Activated CD4-positive, CD25-positive, alpha-beta regulatory T cell treated with anti-CD3 and anti-CD28 coated beads, Interleukin-2, amount 50 U/mL, for 16 hours (primary cell): ENCODE measurements at regions not wholly inside any gene's neighbourhood (a gene's known extent, or its start where the extent isn't known, plus 50 kb on each side); places are given as distances from the start of the nearest gene placed in this dataset.
"Not testable (repeated sequence)": the region's sequence is repeated elsewhere in the genome, so short reads cannot be mapped to it uniquely, and the experiment has no call there.

ENCODE experiments used
- DNase-seq: peaks from one replicate; pipeline ENCODE4 v3.0.0-alpha.2; 2020; ENCODE audit warnings: low read depth, low spot score

DNA sequence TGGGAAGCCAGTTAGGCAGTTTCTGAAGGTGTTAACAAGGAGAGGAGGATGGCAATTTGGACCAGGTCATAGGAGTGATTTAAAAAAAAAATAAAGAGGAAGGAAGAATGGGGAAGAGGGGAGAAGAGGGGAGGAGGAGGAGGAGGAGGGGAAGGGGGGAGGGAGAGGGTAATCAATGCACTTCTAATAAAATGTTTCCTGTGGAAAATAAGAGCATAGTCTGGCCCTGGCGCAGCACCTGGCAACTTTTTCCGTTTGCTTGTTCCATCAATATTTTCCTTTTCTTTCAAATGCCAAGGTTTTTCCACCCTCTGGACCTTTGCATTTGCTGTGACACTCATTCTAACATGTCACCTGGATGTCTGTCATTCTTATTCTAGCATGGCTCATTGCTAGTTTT, 308.2 kb downstream of the PPP1R3A start:
- DNase-seq, result no peak

DNA sequence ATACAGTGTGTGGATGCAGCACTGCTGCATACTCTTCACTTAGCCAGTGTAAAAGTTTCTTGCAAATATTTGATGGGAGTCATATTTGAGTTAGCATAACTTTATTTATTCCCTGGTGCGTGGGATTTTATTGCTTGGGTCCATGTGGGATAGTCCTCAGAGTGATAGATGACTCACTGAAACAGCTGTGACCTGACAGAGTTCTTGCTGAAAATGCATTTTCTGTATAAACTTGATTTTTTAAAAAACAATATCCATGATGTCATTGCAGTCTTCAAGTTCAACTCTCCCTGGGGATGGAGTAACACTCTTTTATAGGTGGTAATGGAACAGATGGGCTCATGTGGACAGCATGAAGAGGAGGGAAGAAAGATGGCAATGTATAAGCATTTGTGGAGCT, 310.0 kb downstream of the PPP1R3A start:
- no peak for DNase-seq

DNA sequence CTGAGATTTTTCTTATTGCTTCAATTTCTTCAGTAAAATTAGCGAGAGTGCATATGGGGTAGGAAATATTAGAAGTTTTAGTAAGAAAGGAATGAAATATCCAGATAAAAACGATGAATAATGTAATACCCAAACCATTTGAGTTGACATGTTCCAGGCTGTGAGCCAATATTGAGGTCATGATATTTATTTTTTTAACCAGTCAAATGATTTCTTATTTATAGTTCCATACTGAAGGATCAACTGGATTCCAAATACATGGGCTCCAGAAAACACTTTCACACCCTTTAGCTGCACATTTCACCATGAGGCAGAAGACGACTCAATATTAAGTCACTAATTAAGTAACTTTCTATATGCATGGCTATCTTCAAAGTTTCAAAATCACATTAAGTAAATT, 312.5 kb downstream of the PPP1R3A start:
- no peak for DNase-seq

- not testable (repeated sequence) for DNase-seq
Measured at GRCh38 chr7:113600428-113600827, 318.4 kb downstream of the PPP1R3A start.

- DNase-seq, result not testable (repeated sequence)
Measured at GRCh38 chr7:113593455-113593854, 325.4 kb downstream of the PPP1R3A start.

GRCh38 chr7:113592924-113593323, 325.9 kb downstream of the PPP1R3A start:
- DNase-seq, result not testable (repeated sequence)

GRCh38 chr7:113582471-113582870, 336.3 kb downstream of the PPP1R3A start:
- DNase-seq, result no peak

DNA sequence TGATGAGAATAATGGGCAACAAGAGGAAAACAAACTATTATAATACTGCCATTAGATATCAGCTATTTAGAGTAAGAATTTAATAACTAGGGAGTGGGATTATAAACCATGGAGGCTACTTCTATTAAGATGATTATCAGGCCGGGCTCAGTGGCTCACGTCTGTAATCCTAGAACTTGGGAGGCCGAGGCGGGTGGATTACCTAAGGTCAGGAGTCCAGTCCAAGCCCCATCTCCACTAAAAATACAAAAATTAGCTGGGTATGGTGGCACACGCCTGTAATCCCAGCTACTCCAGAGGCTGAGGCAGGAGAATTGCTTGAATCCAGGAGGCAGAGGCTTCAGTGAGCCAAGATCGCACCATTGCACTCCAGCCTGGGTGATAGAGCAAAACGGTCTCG, 355.6 kb downstream of the PPP1R3A start:
- not testable (repeated sequence) for DNase-seq

- DNase-seq, result no peak
Measured at GRCh38 chr7:113562801-113563200, 356.0 kb downstream of the PPP1R3A start.

DNA sequence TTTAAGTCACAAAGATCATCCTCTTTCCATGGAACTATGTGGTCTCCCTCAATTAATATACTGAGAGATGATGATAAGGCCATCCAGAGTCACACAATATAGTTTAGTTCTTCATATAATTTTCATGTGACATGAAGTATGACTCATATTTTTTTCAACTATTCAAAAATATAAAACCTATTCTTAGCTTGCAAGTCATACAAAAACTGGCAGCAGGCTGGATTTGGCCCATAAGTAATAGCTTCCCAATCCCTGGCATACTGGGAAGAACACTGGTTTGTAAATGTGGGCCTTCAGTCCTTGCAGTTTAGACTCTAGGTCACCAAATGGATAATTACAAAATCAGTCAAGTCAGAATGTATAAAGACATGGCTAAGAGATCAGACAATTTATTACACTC, 356.6 kb downstream of the PPP1R3A start:
- no peak for DNase-seq

GRCh38 chr7:113561446-113561845, 357.4 kb downstream of the PPP1R3A start:
- no peak for DNase-seq

- DNase-seq, result no peak
Measured at GRCh38 chr7:113550966-113551365, 367.8 kb downstream of the PPP1R3A start.

DNA sequence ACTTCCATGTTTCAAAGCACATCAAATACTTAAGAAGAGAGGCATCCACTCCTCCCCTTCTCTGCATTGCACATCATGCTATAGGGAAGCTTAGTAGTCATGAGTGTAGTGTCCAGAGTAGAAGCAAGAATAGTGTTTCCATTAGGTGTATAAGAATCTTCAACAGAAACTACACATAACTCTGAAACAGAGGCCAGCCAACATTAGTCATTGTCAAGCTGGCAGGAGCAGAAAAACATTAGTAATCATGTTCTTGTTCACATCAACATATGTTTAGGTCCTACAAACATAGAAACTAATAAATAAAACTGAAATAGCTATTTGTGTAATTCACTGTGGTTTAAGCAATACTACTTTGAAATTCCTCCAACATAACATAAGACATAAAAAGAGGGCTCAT, 370.2 kb downstream of the PPP1R3A start:
- DNase-seq, result no peak

GRCh38 chr7:113548137-113548536, 370.7 kb downstream of the PPP1R3A start:
- no peak for DNase-seq

- no peak for DNase-seq
Measured at GRCh38 chr7:113521468-113521867, 397.3 kb downstream of the PPP1R3A start.

- no peak for DNase-seq
Measured at GRCh38 chr7:113519472-113519871, 399.3 kb downstream of the PPP1R3A start.

- no peak for DNase-seq
Measured at GRCh38 chr7:113504691-113505090, 386.3 kb upstream of the SMIM30 start.

- no peak for DNase-seq
Measured at GRCh38 chr7:113504142-113504541, 385.8 kb upstream of the SMIM30 start.

- not testable (repeated sequence) for DNase-seq
Measured at GRCh38 chr7:113496586-113496985, 378.2 kb upstream of the SMIM30 start.

- DNase-seq, result not testable (repeated sequence)
Measured at GRCh38 chr7:113494797-113495566, 376.6 kb upstream of the SMIM30 start.

DNA sequence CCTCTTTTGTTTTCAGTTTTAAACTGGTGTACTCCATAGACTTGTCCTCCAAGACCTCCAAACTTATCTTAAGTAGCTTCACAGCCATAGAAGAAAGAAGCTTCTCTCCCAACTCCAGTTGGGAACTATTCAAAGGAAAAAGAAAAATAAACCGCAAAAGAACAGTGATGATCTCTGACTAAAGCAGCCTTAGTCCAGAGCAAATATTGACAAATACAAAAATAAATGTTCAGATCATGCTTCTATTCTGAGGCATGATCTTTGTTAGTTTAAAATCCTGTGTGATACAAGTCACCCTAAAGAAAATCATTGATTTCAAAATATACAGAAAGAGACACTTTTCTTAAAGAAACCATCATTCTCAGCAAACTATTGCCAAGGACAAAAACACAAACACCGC, 373.0 kb upstream of the SMIM30 start:
- DNase-seq, result no peak

- DNase-seq, result no peak
Measured at GRCh38 chr7:113487925-113488731, 369.8 kb upstream of the SMIM30 start.

- DNase-seq, result no peak
Measured at GRCh38 chr7:113486548-113486947, 368.2 kb upstream of the SMIM30 start.
